GM18511 (cell line): ENCODE measurements at regions not wholly inside any gene's neighbourhood (a gene's known extent, or its start where the extent isn't known, plus 50 kb on each side); places are given as distances from the start of the nearest gene placed in this dataset.
"Not testable (repeated sequence)": the region's sequence is repeated elsewhere in the genome, so short reads cannot be mapped to it uniquely, and the experiment has no call there.

Source experiments
- ATAC-seq: cut with Tn5 transposase; IDR thresholded peaks from one replicate; pipeline ENCODE4 v1.9.1; 2021; ENCODE audit warnings: mild to moderate bottlenecking, moderate library complexity; ENCODE audit not compliant: unreplicated experiment

DNA sequence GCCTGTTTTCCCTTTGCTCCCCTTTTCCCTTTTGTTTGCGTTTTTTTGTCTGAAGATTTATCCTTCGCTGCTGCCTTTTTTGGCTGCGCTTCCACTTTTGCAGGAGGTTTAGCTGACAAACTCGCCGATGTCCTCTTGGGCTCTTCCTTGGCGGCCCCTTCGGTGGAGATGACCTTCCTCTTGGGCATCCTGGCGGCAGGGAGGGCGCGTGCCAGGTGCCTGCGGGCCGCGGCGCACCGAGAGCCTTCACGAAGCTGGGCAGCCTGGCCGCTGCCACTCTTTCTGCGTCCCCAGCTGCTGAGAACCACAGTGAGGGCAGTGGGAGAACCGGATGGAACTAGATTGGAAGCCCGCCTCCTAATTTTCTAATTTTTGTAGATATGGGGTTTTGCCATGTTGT lies 197.1 kb upstream of the C2CD4B start:
- ATAC-seq = no peak

GRCh38 chr15:62362608-62363007 lies 197.5 kb upstream of the C2CD4B start:
- no peak for ATAC-seq

GRCh38 chr15:62363913-62364312 lies 198.8 kb upstream of the C2CD4B start:
- no peak for ATAC-seq

DNA sequence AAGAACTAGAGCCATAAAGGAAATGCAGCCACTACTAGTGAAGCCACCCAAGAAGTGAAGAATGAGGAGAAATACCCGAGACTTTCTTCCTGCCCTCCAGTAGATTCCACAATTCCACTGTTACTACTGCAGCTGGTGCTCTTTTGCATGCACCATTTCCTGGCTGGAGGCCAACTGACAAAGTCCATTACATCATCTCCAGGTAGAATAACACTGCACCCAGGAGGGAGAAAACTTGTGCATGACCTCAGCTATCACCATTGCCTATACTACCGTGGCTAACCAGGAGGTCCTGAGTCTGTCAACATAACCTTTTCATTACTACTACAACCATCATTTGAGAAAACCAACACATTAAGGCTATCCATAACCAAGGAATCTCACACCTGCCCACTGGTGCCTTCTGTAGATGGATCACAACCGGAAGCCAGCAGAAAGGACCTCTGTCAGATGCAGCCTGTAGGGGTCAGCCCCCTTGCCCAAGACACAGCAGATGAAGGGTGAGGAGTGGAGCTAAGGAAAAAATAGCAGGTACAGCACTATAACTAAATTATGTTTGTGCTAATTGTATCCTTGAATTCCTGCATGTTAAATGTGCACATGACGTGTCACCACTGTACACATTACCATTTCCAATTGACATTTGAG lies 200.8 kb upstream of the C2CD4B start:
- ATAC-seq = no peak

DNA sequence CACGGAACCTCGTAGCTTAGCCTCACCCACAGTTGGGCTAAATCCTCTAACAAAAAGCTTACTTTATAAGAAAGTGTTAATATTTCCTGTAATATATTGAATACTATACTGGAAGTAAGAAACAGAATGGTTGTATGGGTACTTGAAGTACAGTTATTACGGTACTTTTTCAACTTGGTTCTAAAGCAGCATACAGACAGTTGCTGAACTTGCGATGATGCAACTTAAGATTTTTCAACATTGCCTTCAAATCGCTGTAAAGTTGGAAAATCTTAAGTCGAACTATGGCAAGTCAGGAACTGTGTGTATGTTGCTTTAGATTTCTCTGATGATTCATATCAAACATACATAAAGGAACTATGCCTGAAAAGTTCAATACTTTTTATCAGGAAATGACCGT lies 204.4 kb upstream of the C2CD4B start:
- no peak for ATAC-seq

GRCh38 chr15:62371683-62372082 lies 206.6 kb upstream of the C2CD4B start:
- ATAC-seq = not testable (repeated sequence)

GRCh38 chr15:62377736-62378480 lies 212.8 kb upstream of the C2CD4B start:
- ATAC-seq = no peak

- no peak for ATAC-seq
These were observed 213.8 kb upstream of the C2CD4B start for GRCh38 chr15:62378772-62379498.

- no peak for ATAC-seq
These were observed 214.9 kb upstream of the C2CD4B start for GRCh38 chr15:62380011-62380410.

DNA sequence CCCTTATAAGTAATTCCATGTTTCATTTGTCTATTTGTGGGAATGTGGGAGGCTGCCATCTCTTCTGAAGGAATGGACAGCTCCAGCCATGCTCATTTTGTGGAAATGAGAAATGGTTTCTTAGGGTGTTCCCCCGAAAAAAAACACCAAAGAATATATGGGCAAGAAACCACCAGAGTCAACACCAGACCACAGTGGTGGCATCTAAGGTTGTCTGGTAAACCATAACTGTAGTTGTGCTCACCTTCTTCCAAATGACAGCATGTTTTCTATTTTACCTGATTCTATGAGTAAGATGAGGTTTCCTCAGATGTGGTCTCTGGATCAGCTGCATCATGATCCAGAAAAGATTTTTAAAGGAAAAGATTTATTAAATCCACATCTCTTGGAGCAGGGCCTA lies 217.0 kb upstream of the C2CD4B start:
- ATAC-seq = no peak

DNA sequence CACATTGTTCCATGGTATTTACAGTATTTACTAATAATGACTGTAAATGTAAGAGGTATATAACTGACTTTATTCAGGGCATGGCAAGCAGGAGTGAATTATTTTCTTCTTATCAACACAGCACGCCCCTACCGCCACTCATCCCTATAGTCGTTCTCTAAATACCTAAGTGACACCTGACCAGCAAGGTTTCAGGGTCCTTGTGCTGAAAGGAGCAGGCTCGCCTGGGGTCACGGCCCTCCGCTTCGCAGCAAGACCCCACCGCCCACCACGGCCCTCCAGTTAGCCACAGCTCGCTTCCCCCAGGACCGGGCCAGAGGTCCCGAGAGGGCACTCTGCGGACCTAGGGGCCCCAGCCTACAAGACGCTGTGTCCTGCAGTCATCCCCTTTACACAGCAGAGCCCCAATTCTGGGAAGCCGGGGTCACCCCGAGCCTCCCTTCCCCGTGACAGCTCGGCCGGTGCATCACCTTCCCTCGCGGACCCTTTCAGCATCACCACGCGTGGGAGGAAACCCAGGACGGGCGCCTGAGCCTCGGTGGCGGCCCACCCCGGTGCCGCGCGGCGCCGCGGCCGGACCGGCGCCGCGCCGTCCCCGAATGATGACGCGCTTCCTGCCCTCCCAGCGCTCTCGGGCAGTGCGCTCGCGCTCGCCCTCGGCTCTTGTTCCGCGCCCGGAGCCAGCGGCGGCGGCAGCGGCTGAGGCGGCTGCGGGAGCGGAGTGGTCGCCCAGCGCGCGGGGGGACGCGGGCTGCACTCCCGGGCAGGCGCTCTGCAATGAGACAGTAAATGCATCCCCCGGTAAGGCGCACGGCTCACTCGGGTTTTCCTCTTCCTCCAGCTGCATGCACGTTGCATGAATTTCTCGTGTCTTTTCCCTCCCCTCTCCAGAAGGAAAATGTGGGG lies 225.1 kb upstream of the C2CD4B start, which contains the start of gene TLN2:
TSS of gene TLN2 (plus strand) at position 666 of the 906 bp plus-strand sequence.
- ATAC-seq = peak; percentile 92

DNA sequence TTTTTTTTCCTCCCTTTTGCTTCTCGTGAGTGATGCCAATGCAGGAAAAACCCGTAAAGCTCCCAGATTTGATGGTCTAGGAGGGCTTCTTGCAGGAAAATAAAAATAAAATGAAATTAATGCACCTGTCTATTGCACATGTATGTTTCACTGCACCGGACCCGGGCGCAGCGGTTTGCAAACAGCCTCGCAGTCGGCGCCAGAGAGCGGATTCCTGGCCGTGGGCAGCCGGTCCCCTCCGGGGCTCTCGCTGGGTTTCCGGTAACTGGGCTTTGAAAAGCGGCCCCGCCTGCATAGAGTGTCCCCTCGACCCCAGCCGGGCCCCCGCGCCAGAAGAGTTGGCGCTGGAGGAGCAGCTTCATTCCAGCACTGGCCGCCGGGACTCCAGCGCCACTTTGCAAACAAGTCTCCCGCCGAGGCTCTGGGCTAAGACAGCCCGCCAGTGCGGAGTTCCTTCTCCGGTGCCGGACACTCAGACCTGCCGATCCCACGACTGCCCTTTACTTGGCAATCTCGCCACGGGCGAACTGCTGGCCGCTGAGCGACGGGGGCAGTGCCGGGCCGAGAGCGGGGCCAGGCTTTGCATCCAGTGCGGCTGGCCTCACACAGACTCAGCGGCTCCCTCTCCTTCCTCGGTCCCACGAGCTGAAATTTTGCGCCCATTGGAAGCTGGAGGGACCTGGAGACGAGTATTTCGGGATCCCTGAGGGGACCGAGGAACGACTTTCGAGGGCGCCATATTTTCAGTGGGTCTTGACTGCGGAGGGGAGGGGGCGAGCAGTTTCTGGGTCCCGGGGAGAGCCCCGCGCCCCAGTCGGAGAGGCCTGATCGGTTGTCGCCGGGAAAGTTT lies 225.9 kb upstream of the C2CD4B start:
- ATAC-seq = peak; percentile 47

DNA sequence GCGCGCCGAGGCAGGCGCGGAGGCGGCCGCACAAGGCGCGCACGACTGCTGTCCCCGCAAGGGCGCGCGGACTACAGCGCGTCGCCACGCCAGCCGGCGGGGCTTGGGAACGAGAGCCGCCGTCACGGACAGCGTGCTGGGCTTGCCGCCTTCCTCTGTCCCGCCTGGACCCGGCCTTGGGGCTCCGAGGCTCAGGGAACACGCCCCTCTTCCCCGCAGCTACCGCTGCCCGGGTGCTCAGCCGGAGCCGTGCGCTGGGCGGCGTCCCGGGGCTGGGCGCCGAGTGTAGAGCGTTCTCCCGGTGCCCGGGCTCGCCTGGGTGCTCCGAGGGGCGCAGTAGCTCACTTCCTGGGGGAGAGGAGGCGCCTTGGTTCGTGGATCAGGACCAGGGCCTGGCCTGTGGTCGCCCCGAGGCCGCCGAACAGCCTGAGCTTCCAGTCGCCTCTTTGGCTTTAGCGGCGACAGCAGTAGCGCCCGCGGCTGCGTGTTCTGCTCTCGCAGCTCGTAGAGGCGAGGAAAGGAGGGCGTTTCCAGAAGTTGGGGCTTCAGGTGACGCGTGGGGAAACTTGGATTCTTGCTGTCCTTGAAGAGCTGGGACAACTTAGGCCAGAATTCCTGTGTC lies 226.7 kb upstream of the C2CD4B start:
- ATAC-seq = no peak

GRCh38 chr15:62392376-62392775 lies 227.3 kb upstream of the C2CD4B start:
- ATAC-seq = no peak

DNA sequence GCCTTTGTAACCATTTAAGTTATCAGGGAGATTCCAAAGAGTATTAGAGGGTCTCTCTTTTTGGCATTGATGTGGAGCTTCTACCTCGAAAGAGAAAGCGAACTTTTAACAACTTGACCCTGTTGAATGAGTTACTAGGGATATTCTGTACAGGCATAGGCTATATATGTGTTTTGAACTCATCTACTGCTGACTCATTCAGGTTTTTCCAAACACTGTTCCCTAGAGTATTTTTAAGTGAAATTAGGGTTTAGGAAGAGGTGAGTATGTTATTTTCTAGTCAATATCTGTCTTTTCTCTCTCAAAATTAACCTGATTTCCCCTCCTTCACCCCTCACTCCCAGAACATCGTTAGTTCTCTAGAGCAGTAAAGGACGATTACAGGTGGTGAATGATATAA lies 228.1 kb upstream of the C2CD4B start:
- no peak for ATAC-seq

DNA sequence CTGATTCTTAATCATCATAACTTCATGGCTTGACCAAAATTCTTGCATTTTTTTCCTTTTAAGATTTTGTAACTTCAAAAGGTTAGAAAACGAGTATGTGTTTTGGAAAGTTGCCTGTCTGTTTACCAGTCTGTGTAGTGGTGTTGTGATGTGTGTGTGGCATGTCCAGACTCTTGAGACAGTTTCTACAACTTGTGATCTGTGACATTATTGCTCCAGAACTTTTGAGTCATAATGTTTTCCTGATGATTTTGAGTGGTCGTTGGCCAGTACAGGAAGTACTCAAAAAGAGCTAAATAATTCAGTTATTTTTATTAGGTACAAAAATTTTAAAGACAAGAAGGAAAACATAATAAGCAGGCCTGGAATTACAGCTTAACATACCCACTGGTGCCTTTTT lies 229.0 kb upstream of the C2CD4B start:
- no peak for ATAC-seq

- ATAC-seq = no peak
These were observed 235.7 kb upstream of the C2CD4B start for GRCh38 chr15:62400778-62401177.

DNA sequence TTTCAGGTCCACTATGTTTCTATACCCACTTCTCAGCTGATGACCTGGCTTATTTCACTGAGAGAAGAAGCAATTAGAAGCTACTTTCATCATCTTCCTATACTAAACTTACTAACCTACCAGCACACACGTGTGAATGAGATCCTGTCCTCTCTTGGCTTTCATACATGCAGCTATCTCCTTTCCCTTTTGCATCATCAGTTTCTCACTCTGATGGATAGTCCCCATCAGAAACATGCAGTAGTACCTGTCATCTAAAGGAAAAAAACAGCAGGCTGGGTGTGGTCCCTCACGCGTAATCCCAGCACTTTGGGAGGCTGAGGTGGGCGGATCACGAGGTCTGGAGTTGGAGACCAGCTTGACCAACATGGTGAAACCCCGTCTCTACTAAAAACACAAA lies 237.6 kb upstream of the C2CD4B start:
- ATAC-seq = no peak

DNA sequence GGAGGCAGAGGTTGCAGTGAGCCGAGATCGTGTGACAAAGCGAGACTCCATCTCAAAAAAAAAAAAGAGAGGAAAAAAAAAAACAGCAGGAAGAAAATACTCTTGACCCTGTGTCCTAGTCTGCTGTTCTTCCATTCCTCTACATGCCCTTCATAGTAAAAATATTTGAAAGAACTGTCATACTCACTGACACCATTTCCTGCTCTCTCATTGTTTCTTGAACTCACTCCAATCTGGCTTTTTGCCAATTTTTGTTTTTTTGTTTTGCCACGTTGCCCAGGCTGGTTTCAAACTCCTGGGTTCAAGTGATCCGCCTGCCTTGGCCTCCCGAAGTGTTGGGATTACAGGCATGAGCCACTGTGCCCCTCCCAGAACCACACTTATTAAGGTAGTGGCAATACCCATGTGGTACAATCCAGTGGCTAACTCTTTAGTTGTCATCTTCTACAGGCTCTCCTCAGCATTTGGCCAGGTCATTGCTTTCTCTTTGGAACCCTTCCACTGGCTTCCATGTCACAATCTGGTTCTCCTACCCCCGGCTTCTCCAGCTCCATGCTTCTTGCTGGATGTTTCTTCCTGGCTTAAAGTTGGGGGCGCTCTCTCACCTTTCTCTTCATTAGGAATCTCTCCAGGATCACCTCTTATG lies 238.2 kb upstream of the C2CD4B start:
- ATAC-seq = no peak
